Endometrial microvascular endothelial cells (primary cell): ENCODE measurements at regions not wholly inside any gene's neighbourhood (a gene's known extent, or its start where the extent isn't known, plus 50 kb on each side); places are given as distances from the start of the nearest gene placed in this dataset.

ENCODE experiments used
- in situ Hi-C: cut with HindIII; loops from 2 replicates; pipeline ENCODE4 v1.10.0; 2017; ENCODE audit warnings: low sequenced_read_pairs, low pct_unique_long_range_greater_than_20kb; ENCODE audit errors: inconsistent ontology term

DNA sequence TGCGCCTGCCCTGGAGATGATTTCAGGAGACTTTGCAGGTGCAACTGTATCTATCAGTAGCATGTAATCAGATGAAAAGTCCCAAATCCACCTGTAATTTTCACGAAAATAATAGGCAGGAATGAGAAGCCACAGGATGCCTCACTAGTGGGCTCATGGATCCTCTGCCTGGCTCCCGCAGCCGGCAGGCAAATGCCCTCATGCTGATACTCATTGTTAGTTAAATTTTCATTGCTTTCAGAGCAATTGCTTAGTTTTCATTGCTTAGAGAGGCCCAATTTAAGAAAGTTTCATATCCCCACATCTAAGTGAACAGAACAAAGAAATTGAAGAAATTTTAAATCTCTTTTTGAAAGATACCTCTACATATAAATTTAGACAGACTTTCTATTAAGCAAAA is 57.6 kb upstream of the CTDP1 start:
- in situ Hi-C loops, result no loop called here

DNA sequence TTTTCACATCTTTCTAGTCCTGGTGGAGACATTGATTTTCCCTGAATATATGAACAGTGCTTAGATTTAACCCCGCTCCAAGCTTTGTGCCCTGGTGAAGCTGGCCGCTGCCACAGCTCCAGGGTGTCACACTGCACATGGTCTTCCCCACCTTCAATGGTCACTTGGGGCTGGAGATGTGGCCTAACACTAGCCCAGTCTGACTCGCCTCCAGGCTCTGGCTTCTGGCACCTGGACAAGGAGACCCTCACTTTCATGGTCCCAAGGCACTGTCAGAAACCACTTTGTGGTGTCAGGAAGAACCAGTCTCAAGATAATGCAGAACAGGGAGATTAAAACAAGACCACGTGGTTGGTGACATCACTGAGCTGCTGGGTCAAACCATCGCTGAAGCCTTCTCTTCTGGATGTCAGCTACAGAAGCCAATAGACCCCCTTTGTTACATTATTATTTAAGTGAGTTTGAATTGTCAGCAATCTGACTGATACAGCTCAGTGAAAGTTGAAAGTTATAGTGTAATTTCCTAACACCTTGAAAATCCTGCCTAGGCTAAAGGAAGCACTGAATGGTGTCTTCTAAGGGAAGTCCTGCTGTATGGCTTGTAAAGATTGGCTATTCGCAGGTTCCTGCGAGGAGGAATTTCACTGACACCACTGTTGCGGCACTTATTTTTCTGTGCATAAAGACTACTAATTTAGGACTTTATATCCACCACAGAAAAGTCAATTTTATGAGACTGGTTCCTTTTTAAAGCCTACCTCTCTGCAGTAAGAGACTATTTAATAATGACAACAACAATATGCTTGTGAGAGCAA is 55.0 kb upstream of the CTDP1 start:
- in situ Hi-C loops, result loop anchor here (25.0 kb wide), 1 partner anchor 237 kb away; the partner anchor contains the start of gene NFATC1

DNA sequence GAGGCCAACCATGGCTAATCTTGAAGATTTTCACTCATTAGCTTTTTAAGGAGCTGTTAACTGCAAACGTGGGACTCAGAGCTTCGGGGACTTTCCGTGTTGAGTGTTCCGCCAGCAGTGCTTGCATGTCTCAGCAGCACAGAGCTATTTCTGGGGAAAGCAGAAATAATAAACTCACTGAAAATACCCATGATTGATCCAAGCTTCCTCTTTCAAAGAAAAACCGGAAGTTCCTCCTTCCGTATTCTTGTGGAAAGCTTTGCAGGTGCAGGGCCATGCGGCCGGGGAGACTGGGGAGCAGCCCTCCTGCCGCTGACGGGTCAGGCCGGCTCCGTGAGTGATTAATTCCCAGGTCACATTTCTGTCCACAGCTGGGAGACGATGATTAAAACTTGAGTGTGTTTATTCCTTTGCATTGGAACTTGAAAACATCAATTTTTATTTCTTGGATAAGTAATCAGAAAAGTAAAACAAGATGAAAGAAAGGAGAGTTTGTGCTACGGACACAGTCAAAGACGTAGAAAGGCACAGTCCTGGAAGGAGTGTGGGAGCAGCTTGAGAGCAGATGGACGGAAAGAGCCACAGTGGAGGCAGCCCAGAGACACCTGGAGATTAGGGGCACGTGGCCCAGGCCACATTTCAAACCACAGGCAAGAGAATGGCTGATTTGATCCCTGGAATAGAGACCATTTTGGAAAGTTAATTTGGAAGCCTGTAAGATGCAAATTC is 54.2 kb upstream of the CTDP1 start:
- in situ Hi-C loops, result loop anchor here (25.0 kb wide), 1 partner anchor 238 kb away; the partner anchor contains the start of gene NFATC1

DNA sequence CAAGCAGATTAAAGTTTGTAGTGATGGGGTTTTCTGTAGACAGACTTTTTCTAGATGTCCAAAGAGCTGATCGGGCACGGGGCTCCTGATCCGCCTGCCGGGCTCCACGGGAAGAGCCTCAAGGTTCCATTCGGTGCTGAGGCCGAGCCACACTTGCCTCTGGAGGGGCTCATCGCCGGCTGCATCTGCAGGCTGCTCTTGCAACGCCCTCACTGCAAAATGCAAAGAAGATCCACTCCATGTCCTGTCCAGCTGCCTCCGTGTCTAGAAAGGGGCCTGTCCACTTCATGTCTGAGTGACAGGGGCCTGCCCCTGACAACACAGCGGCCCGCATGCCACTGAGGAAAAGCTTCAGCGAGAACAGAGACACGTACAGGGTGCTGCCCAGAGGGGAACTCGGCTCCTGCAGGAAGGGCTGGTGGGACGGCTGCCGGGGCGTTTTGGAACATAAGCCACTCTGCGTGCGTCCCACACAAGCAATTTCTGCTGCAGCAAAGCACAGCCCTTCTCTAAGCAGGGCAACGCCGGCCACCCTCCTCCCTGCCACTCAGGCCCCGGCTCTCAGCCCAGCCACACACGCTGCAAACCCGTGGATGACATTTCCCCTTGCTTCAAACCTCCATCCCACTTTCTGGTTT is 53.6 kb upstream of the CTDP1 start:
- in situ Hi-C loops, result loop anchor here (25.0 kb wide), 1 partner anchor 239 kb away; the partner anchor contains the start of gene NFATC1

DNA sequence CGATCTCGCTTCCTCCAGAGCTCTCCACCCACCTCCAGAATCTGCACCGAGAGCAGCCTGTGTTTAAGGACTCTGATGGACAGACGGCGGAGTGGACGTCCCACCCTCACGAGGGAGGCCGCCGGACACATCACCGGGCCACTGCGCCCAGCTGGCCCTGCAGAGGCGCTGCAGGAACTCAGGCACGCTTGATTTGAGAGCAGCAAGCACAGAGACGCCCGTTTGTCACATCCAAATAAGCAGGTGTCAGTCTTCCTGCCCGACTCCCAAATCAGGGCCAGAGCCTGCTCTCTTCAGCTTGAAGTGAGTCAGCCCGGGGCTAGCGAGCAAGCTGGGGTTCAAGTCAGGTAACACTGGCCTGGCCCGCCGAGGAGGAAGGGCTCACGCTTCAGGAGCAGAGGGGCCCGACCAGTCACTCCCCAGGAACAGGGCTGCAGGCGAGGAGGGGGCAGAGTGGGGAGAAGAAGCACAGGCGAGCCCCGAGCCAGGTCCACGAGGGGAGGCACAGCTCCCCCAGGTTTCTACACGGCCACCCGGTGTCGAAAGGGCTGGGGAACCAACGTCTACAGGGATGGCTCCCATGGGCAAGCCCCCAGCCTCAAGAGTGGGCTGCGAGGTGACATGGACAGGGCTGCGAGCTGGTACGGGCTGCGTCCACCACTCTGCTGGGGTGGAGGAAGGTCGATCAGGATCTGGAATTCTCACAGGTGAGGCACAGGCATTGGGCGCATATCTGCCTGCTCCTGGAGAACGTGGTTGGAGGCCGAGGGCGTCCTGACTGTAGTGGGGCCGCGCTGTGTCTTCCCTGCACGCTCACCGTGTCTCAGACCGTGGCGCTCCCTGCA is 52.5 kb upstream of the CTDP1 start:
- in situ Hi-C loops, result loop anchor here (25.0 kb wide), 1 partner anchor 240 kb away; the partner anchor contains the start of gene NFATC1

DNA sequence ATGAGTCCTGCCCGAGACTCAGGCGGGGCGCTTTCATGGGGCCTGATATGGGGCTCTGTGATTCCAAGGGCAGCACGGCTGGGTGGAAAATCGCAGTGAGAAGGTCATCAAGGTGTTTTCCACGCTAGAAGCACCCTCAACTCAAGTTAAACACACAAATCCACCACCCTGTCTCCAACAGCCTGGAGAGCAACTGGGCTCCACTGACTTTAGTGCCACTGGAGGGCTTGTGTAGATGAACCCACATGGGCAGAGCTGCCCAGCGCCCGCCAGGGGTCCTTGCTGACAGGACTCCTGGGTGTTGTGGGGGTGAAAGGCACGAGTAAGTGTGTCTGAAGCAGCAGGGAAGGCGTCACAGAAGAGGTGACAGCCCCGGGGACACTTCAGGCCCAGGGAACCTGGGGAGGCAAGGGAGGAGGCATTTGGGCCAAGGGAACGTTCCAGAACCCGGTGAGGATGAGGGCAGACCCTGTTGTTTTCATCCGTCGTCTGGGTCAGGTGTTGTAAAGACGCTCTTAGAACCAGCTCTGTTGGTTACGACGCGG is 51.8 kb upstream of the CTDP1 start:
- in situ Hi-C loops, result loop anchor here (25.0 kb wide), 1 partner anchor 241 kb away; the partner anchor contains the start of gene NFATC1

DNA sequence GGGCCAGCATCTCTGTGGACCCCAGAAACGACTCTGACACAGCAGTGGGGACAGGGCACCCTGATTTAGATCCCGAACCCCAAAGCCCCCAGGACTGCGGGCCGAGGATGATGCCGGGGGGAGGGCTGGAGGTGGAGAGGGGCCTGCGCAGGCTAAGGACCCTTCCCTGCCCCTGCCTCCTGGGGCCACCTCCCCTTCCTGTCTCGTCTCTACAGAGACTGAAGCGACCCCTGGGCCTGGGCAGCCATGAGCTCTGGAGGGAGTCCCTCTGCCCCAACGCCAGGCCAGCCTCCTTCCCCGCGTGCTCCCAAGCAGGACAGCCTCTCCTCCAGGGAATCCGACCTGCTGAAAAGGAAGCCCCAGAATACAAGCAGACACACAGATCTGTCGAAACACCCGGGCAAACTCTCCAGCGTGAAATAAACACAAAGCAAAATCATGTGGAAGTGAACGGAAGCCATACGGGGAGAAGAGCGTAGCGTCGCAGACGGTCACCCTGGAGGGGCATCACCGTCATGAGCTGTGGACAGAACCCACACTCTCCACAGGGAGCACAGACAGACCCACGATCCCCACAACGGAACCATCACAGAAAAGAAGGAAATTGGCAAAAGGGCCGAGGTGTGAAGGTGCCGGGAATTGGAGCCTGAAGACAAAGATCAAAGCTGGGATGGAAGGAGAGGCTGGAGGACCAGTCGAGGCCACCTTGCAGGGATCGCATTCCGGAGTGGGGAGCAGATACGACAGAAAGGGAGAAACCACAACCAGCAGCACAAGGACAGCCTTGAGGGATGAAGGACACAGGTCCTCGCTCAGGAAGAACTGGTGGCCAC is 51.0 kb upstream of the CTDP1 start:
- in situ Hi-C loops, result loop anchor here (25.0 kb wide), 1 partner anchor 241 kb away; the partner anchor contains the start of gene NFATC1

DNA sequence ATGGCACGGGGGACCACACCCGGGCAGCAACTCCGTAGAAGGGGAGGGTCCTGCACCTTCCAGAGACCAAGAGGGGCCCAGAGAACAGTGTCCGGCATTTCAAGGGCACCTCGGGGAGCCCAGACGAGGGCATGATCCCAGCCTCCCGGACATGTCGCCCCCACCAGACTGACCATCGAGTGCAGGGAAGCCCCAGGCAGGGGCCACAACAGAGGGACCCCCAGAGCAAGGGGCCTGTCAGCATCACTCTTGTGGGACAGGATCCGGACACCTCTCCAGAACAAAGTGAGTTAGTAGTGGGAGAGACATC is 50.4 kb upstream of the CTDP1 start:
- in situ Hi-C loops, result loop anchor here (25.0 kb wide), 1 partner anchor 242 kb away; the partner anchor contains the start of gene NFATC1

DNA sequence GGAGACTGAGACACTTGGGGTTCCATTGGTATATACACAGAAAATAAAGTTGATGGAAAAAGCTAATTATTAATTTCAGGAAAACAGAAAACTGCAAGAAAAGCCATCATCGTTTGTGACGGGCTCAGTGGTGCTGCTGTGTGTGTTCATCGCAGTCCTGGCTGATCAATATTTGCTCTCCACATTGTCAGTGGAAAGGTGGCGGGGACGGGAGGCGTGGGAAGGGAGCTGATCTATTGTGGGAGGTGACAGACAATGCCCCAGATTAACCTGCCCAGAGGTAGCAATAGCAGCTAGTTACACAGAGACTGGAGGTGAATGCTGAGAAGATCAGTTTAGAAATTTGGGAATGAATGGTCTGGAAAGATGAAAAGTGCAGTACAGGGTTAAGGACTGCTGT is 50.0 kb upstream of the CTDP1 start:
- in situ Hi-C loops, result loop anchor here (25.0 kb wide), 1 partner anchor 242 kb away; the partner anchor contains the start of gene NFATC1
